ENCODE measurements at regions not wholly inside any gene's neighbourhood (a gene's known extent, or its start where the extent isn't known, plus 50 kb on each side); places are given as distances from the start of the nearest gene placed in this dataset.
A peak's percentile ranks its signal among the peaks of the same experiment; 100 is the strongest.

GRCh38 chr3:72601060-72601459, 247.2 kb downstream of the SHQ1 start:
- H3K36me3 ChIP-seq (ENCODE audit: insufficient read depth, low read length) = no peaks in the 10 kb centered on the region

GRCh38 chr3:72597756-72598195, 250.5 kb downstream of the SHQ1 start:
- Histone ChIP-seq H3K9me3 (ENCODE audit: control insufficient read depth, insufficient read depth, low read length) (no peaks in the 10 kb centered on the region), H3K36me3 (ENCODE audit: insufficient read depth, low read length) (no peaks in the 10 kb centered on the region), H3K4me1 (ENCODE audit: insufficient read depth, low read length) (peaks cover 14% of the 10 kb centered on the region), H3K9ac (ENCODE audit: low read depth, low read length) (0 out of 2 replicates have a peak overlapping the region, but pooled peaks have one; percentile 7)

More at GRCh38 chr3:72601060-72601459, 247.2 kb downstream of the SHQ1 start:
- Histone ChIP-seq H3K9ac (ENCODE audit: low read depth, low read length) (no peak overlapping the region), H3K4me1 (ENCODE audit: insufficient read depth, low read length) (peaks cover 10% of the 10 kb centered on the region), H3K9me3 (ENCODE audit: control insufficient read depth, insufficient read depth, low read length) (no peaks in the 10 kb centered on the region)

GRCh38 chr3:72597043-72597442, 251.2 kb downstream of the SHQ1 start:
- Histone ChIP-seq H3K36me3 (ENCODE audit: insufficient read depth, low read length) (no peaks in the 10 kb centered on the region), H3K9me3 (ENCODE audit: control insufficient read depth, insufficient read depth, low read length) (no peaks in the 10 kb centered on the region), H3K4me1 (ENCODE audit: insufficient read depth, low read length) (peaks cover 20% of the 10 kb centered on the region), H3K9ac (ENCODE audit: low read depth, low read length) (no peak overlapping the region)

GRCh38 chr3:72595927-72596610, 252.2 kb downstream of the SHQ1 start:
- Histone ChIP-seq H3K4me1 (ENCODE audit: insufficient read depth, low read length) (peaks cover 29% of the 10 kb centered on the region), H3K36me3 (ENCODE audit: insufficient read depth, low read length) (no peaks in the 10 kb centered on the region), H3K9ac (ENCODE audit: low read depth, low read length) (no peak overlapping the region), H3K9me3 (ENCODE audit: control insufficient read depth, insufficient read depth, low read length) (no peaks in the 10 kb centered on the region)

GRCh38 chr3:72595376-72595775, 252.9 kb downstream of the SHQ1 start:
- no peak overlapping the region for H3K9ac ChIP-seq (ENCODE audit: low read depth, low read length)
- H3K36me3 ChIP-seq (ENCODE audit: insufficient read depth, low read length) = no peaks in the 10 kb centered on the region
- no peaks in the 10 kb centered on the region for H3K9me3 ChIP-seq (ENCODE audit: control insufficient read depth, insufficient read depth, low read length)
- peaks cover 36% of the 10 kb centered on the region for H3K4me1 ChIP-seq (ENCODE audit: insufficient read depth, low read length)

- Histone ChIP-seq H3K9ac (ENCODE audit: low read depth, low read length) (no peak overlapping the region), H3K9me3 (ENCODE audit: control insufficient read depth, insufficient read depth, low read length) (no peaks in the 10 kb centered on the region), H3K4me1 (ENCODE audit: insufficient read depth, low read length) (peaks cover 37% of the 10 kb centered on the region), H3K36me3 (ENCODE audit: insufficient read depth, low read length) (no peaks in the 10 kb centered on the region)
Measured at GRCh38 chr3:72594615-72595215, 253.5 kb downstream of the SHQ1 start.

GRCh38 chr3:72593881-72594397, 254.3 kb downstream of the SHQ1 start:
- no peak overlapping the region for H3K9ac ChIP-seq (ENCODE audit: low read depth, low read length)
- no peaks in the 10 kb centered on the region for H3K36me3 ChIP-seq (ENCODE audit: insufficient read depth, low read length)
- no peaks in the 10 kb centered on the region for H3K9me3 ChIP-seq (ENCODE audit: control insufficient read depth, insufficient read depth, low read length)
- peaks cover 37% of the 10 kb centered on the region for H3K4me1 ChIP-seq (ENCODE audit: insufficient read depth, low read length)

GRCh38 chr3:72591522-72592421, 256.5 kb downstream of the SHQ1 start:
- Histone ChIP-seq H3K36me3 (ENCODE audit: insufficient read depth, low read length) (no peaks in the 10 kb centered on the region), H3K9me3 (ENCODE audit: control insufficient read depth, insufficient read depth, low read length) (no peaks in the 10 kb centered on the region), H3K4me1 (ENCODE audit: insufficient read depth, low read length) (peaks cover 27% of the 10 kb centered on the region), H3K9ac (ENCODE audit: low read depth, low read length) (0 out of 2 replicates have a peak overlapping the region, but pooled peaks have one; percentile 2)

GRCh38 chr3:72590732-72591221, 257.5 kb downstream of the SHQ1 start:
- H3K4me1 ChIP-seq (ENCODE audit: insufficient read depth, low read length) = peaks cover 26% of the 10 kb centered on the region
- no peak overlapping the region for H3K9ac ChIP-seq (ENCODE audit: low read depth, low read length)
- H3K36me3 ChIP-seq (ENCODE audit: insufficient read depth, low read length) = no peaks in the 10 kb centered on the region
- H3K9me3 ChIP-seq (ENCODE audit: control insufficient read depth, insufficient read depth, low read length) = no peaks in the 10 kb centered on the region

GRCh38 chr3:72587282-72587681, 261.0 kb downstream of the SHQ1 start:
- Histone ChIP-seq H3K9ac (ENCODE audit: low read depth, low read length) (no peak overlapping the region), H3K36me3 (ENCODE audit: insufficient read depth, low read length) (no peaks in the 10 kb centered on the region), H3K4me1 (ENCODE audit: insufficient read depth, low read length) (peaks cover 26% of the 10 kb centered on the region), H3K9me3 (ENCODE audit: control insufficient read depth, insufficient read depth, low read length) (no peaks in the 10 kb centered on the region)

- Histone ChIP-seq H3K9me3 (ENCODE audit: control insufficient read depth, insufficient read depth, low read length) (no peaks in the 10 kb centered on the region), H3K9ac (ENCODE audit: low read depth, low read length) (no peak overlapping the region), H3K4me1 (ENCODE audit: insufficient read depth, low read length) (peaks cover 26% of the 10 kb centered on the region), H3K36me3 (ENCODE audit: insufficient read depth, low read length) (no peaks in the 10 kb centered on the region)
Measured at GRCh38 chr3:72586694-72587093, 261.6 kb downstream of the SHQ1 start.

GRCh38 chr3:72585966-72586365, 262.3 kb downstream of the SHQ1 start:
- peaks cover 26% of the 10 kb centered on the region for H3K4me1 ChIP-seq (ENCODE audit: insufficient read depth, low read length)
- no peaks in the 10 kb centered on the region for H3K36me3 ChIP-seq (ENCODE audit: insufficient read depth, low read length)
- H3K9ac ChIP-seq (ENCODE audit: low read depth, low read length) = no peak overlapping the region
- no peaks in the 10 kb centered on the region for H3K9me3 ChIP-seq (ENCODE audit: control insufficient read depth, insufficient read depth, low read length)

GRCh38 chr3:72584262-72584661, 264.0 kb downstream of the SHQ1 start:
- peaks cover 20% of the 10 kb centered on the region for H3K4me1 ChIP-seq (ENCODE audit: insufficient read depth, low read length)
- no peaks in the 10 kb centered on the region for H3K36me3 ChIP-seq (ENCODE audit: insufficient read depth, low read length)
- H3K9ac ChIP-seq (ENCODE audit: low read depth, low read length) = no peak overlapping the region
- no peaks in the 10 kb centered on the region for H3K9me3 ChIP-seq (ENCODE audit: control insufficient read depth, insufficient read depth, low read length)

GRCh38 chr3:72582963-72583362, 265.3 kb downstream of the SHQ1 start:
- H3K36me3 ChIP-seq (ENCODE audit: insufficient read depth, low read length) = no peaks in the 10 kb centered on the region
- no peaks in the 10 kb centered on the region for H3K9me3 ChIP-seq (ENCODE audit: control insufficient read depth, insufficient read depth, low read length)
- H3K4me1 ChIP-seq (ENCODE audit: insufficient read depth, low read length) = peaks cover 20% of the 10 kb centered on the region
- H3K9ac ChIP-seq (ENCODE audit: low read depth, low read length) = no peak overlapping the region
